H9 (cell line): ENCODE measurements at regions not wholly inside any gene's neighbourhood (a gene's known extent, or its start where the extent isn't known, plus 50 kb on each side); places are given as distances from the start of the nearest gene placed in this dataset.

Experiments
- DNase-seq: peaks from one replicate; pipeline ENCODE4 v3.0.0-alpha.2; 2017
- H2AFZ ChIP-seq: one replicate; pipeline ENCODE4 v1.6.1; 2013; ENCODE audit warnings: mild to moderate bottlenecking, low read length, control low read depth, moderate library complexity
- H2AK5ac ChIP-seq: 2 replicates; pipeline ENCODE4 v1.6.1; 2013; ENCODE audit warnings: low read length, control low read depth, mixed read lengths; ENCODE audit not compliant: insufficient read length
- H2BK120ac ChIP-seq: one replicate; pipeline ENCODE4 v1.6.1; 2013; ENCODE audit warnings: low read depth, mild to moderate bottlenecking, low read length, control low read depth, inconsistent platforms; ENCODE audit not compliant: poor library complexity, severe bottlenecking
- H2BK12ac ChIP-seq: 2 replicates; pipeline ENCODE4 v1.6.1; 2013; ENCODE audit warnings: low read length, control low read depth, mixed read lengths, low read depth; ENCODE audit not compliant: insufficient read length
- H2BK15ac ChIP-seq: 2 replicates; pipeline ENCODE4 v1.6.1; 2013; ENCODE audit warnings: low read depth, low read length, control low read depth
- H2BK20ac ChIP-seq: one replicate; pipeline ENCODE4 v1.6.1; 2013; ENCODE audit warnings: low read depth, mild to moderate bottlenecking, low read length, control low read depth, inconsistent platforms; ENCODE audit not compliant: poor library complexity, severe bottlenecking
- H2BK5ac ChIP-seq: 2 replicates; pipeline ENCODE4 v1.6.1; 2013; ENCODE audit warnings: low read length, control low read depth, mixed read lengths; ENCODE audit not compliant: insufficient read length
- H3K14ac ChIP-seq: 2 replicates; pipeline ENCODE4 v1.6.1; 2013; ENCODE audit warnings: low read length, control low read depth; ENCODE audit not compliant: insufficient read depth
- H3K18ac ChIP-seq: 2 replicates; pipeline ENCODE4 v1.6.1; 2013; ENCODE audit warnings: low read depth, mild to moderate bottlenecking, mixed read lengths, low read length, control low read depth; ENCODE audit not compliant: insufficient read length
- H3K23ac ChIP-seq: 2 replicates; pipeline ENCODE4 v1.6.1; 2013; ENCODE audit warnings: low read length, control low read depth, mixed read lengths, low read depth; ENCODE audit not compliant: insufficient read length
- H3K23me2 ChIP-seq: 2 replicates; pipeline ENCODE4 v1.6.1; 2013; ENCODE audit warnings: low read depth, mild to moderate bottlenecking, mixed read lengths, low read length, control low read depth; ENCODE audit not compliant: insufficient read length, poor library complexity, severe bottlenecking
- H3K27ac ChIP-seq: 2 replicates; pipeline ENCODE4 v1.5.1; 2013; ENCODE audit warnings: low read length, control low read depth, mixed read lengths, low read depth; ENCODE audit not compliant: insufficient read length
- H3K27me3 ChIP-seq: 2 replicates; pipeline ENCODE4 v1.6.1; 2013; ENCODE audit warnings: low read length, control low read depth, inconsistent platforms; ENCODE audit not compliant: insufficient read depth
- H3K4ac ChIP-seq: 2 replicates; pipeline ENCODE4 v1.6.1; 2013; ENCODE audit warnings: low read depth, mild to moderate bottlenecking, control low read depth, inconsistent platforms, low read length, moderate library complexity
- H3K4me1 ChIP-seq: 2 replicates; pipeline ENCODE4 v1.6.1; 2013; ENCODE audit warnings: low read length, control low read depth, inconsistent platforms; ENCODE audit not compliant: insufficient read depth
- H3K4me2 ChIP-seq: 2 replicates; pipeline ENCODE4 v1.6.1; 2013; ENCODE audit warnings: low read length, control low read depth, mixed read lengths; ENCODE audit not compliant: insufficient read length, insufficient read depth
- H3K56ac ChIP-seq: 2 replicates; pipeline ENCODE4 v1.6.1; 2013; ENCODE audit warnings: low read depth, mild to moderate bottlenecking, mixed read lengths, low read length, control low read depth; ENCODE audit not compliant: insufficient read length
- H3K79me1 ChIP-seq: 2 replicates; pipeline ENCODE4 v1.6.1; 2013; ENCODE audit warnings: low read depth, mild to moderate bottlenecking, moderate library complexity, low read length, control low read depth, inconsistent platforms; ENCODE audit not compliant: insufficient read depth, poor library complexity, severe bottlenecking
- H3K79me2 ChIP-seq: 2 replicates; pipeline ENCODE4 v1.6.1; 2013; ENCODE audit warnings: low read length, control low read depth, inconsistent platforms; ENCODE audit not compliant: insufficient read depth
- H3K9ac ChIP-seq: 2 replicates; pipeline ENCODE4 v1.6.1; 2013; ENCODE audit warnings: low read length, control low read depth, mixed read lengths; ENCODE audit not compliant: insufficient read length; ENCODE audit errors: extremely low read depth
- H3K9me3 ChIP-seq: one replicate; pipeline ENCODE4 v1.6.1; 2013; ENCODE audit warnings: low read depth, low read length, inconsistent platforms; ENCODE audit not compliant: control insufficient read depth
- H3T11ph ChIP-seq: one replicate; pipeline ENCODE4 v1.6.1; 2013; ENCODE audit warnings: mild to moderate bottlenecking, low read length, control low read depth, inconsistent platforms
- H4K20me1 ChIP-seq: one replicate; pipeline ENCODE4 v1.6.1; 2013; ENCODE audit not compliant: control insufficient read depth, insufficient read length, insufficient read depth
- H4K5ac ChIP-seq: 2 replicates; pipeline ENCODE4 v1.6.1; 2013; ENCODE audit warnings: low read depth, mild to moderate bottlenecking, mixed read lengths, low read length, control low read depth; ENCODE audit not compliant: insufficient read length
- H4K8ac ChIP-seq: replicated peaks from 2 replicates; pipeline ENCODE4 v1.6.1; 2013; ENCODE audit warnings: low read length, control low read depth, mixed read lengths, low read depth; ENCODE audit not compliant: insufficient read length
- H4K91ac ChIP-seq: 2 replicates; pipeline ENCODE4 v1.6.1; 2013; ENCODE audit warnings: low read depth, mild to moderate bottlenecking, moderate library complexity, mixed read lengths, low read length, control low read depth; ENCODE audit not compliant: insufficient read length
- H3K27ac Mint-ChIP-seq, 3 experiments: 2 replicates in 2 of 3; 3 replicates in 1 of 3; pipeline ENCODE4 v1.8.0; 2020 to 2021; ENCODE audit warnings: mixed read lengths in 3 of 3, mild to moderate bottlenecking in 1 of 3, moderate library complexity in 1 of 3
- H3K27me3 Mint-ChIP-seq: 2 replicates; pipeline ENCODE4 v1.8.0; 2021; ENCODE audit warnings: low read depth, mild to moderate bottlenecking, moderate library complexity, mixed read lengths
- H3K36me3 Mint-ChIP-seq, 3 experiments: 2 replicates in 2 of 3; 3 replicates in 1 of 3; pipeline ENCODE4 v1.8.0; 2020 to 2021; ENCODE audit warnings: low read depth in 3 of 3, mixed read lengths in 3 of 3; ENCODE audit not compliant: insufficient read depth in 1 of 3
- H3K4me1 Mint-ChIP-seq, 2 experiments: 2 replicates each; pipeline ENCODE4 v1.8.0; 2020; ENCODE audit warnings: mixed read lengths in 2 of 2
- H3K4me3 Mint-ChIP-seq, 2 experiments: 2 replicates in 1 of 2; 3 replicates in 1 of 2; pipeline ENCODE4 v1.8.0; 2020 to 2021; ENCODE audit warnings: mild to moderate bottlenecking in 2 of 2, mixed read lengths in 2 of 2, moderate library complexity in 1 of 2
- H3K9me3 Mint-ChIP-seq, 2 experiments: 2 replicates in 1 of 2; 3 replicates in 1 of 2; pipeline ENCODE4 v1.8.0; 2020; ENCODE audit warnings: mild to moderate bottlenecking in 2 of 2, mixed read lengths in 2 of 2, moderate library complexity in 1 of 2
- CTCF ChIP-seq: fragments of 200-600 bp; sonication (generic); conservative IDR thresholded peaks from 3 replicates; pipeline ENCODE4 v1.8.0; 2021; ENCODE audit warnings: antibody characterized with exemption, mild to moderate bottlenecking
- WGBS: extraction: QIAGEN DNeasy Blood & Tissue Kit; methylation state at CpG from one replicate; pipeline ENCODE4 v1.1.7; 2013; ENCODE audit warnings: missing lambda C conversion rate, low lambda C conversion rate, mixed read lengths; ENCODE audit not compliant: insufficient read length; ENCODE audit errors: extremely low coverage; 5-methylcytosine and 5-hydroxymethylcytosine counted together

- H3K4me2 ChIP-seq = no peak overlapping the region
- DNase-seq = no peak
- no peak overlapping the region for H3K23ac ChIP-seq
- no peaks in the 10 kb centered on the region for H3K9me3 ChIP-seq
- H2BK120ac ChIP-seq = no peak overlapping the region
- no peak overlapping the region for H2AK5ac ChIP-seq
- no peak overlapping the region for H3K4ac ChIP-seq
- H4K91ac ChIP-seq = no peak overlapping the region
- no peaks in the 10 kb centered on the region for H3K79me2 ChIP-seq
- H2BK20ac ChIP-seq = no peak overlapping the region
- H4K8ac ChIP-seq = no peak overlapping the region
- Mint-ChIP-seq H3K27ac (no peak overlapping the region), H3K9me3 (no peaks in the 10 kb centered on the region), H3K27me3 (peaks cover 2% of the 10 kb centered on the region; the same call in 1 of the 2 replicates), H3K4me3 (no peak overlapping the region), H3K36me3 (no peaks in the 10 kb centered on the region), H3K4me1 (peaks cover 5 to 12% of the 10 kb centered on the region in 2 experiments)
- H3K27ac ChIP-seq = no peak overlapping the region
- no peaks in the 10 kb centered on the region for H3K79me1 ChIP-seq
- no peak overlapping the region for H3K14ac ChIP-seq
- no peaks in the 10 kb centered on the region for H4K20me1 ChIP-seq
- H2BK12ac ChIP-seq = no peak overlapping the region
- no peak overlapping the region for H3K18ac ChIP-seq
- no peaks in the 10 kb centered on the region for H3K27me3 ChIP-seq
- H2AFZ ChIP-seq = no peak overlapping the region
- no peak overlapping the region for H2BK5ac ChIP-seq
- no peaks in the 10 kb centered on the region for H3K23me2 ChIP-seq
- WGBS = no CpG with 5 or more reads among the region's 10 CpGs
- H3K4me1 ChIP-seq = no peaks in the 10 kb centered on the region; the same call in 1 of the 2 replicates
- H3T11ph ChIP-seq = no peak overlapping the region
- H3K56ac ChIP-seq = no peak overlapping the region
- no peak for TF ChIP-seq CTCF
- no peak overlapping the region for H2BK15ac ChIP-seq
- no peak overlapping the region for H3K9ac ChIP-seq
- no peak overlapping the region for H4K5ac ChIP-seq
These were observed 661.2 kb upstream of the NR2F2 start for GRCh38 chr15:95669146-95669922.
